Panc1 (cell line): ENCODE measurements at regions not wholly inside any gene's neighbourhood (a gene's known extent, or its start where the extent isn't known, plus 50 kb on each side); places are given as distances from the start of the nearest gene placed in this dataset.

Experiments used
- ATAC-seq: fragments of 200-7000 bp; cut with Tn5 transposase; 2 replicates; pipeline ENCODE4 v1.9.1; 2020; ENCODE audit warnings: mild to moderate bottlenecking, moderate library complexity
- BruUV-seq: library from RNA; stranded (reverse); fragments of 400-500 nt; replicated peaks from 2 replicates; lab custom pipeline; 2021; lab: Mats Ljungman, UMichigan
- CTCF ChIA-PET: fragments of 300-600 bp; sonication (Branson Sonifier 250); formaldehyde crosslinking; loops from one replicate; lab custom pipeline; 2022; ENCODE audit warnings: antibody characterized with exemption; lab: Charles Lee
- POLR2A ChIA-PET: fragments of 300-600 bp; sonication (Branson Sonifier 250); formaldehyde crosslinking; loops from one replicate; lab custom pipeline; 2022; ENCODE audit warnings: antibody characterized with exemption; lab: Charles Lee
- DNase-seq: peaks from one replicate; pipeline ENCODE4 v3.0.0-alpha.2; 2010; ENCODE audit warnings: low read depth, low spot score
- H3K27ac ChIP-seq: 2 replicates; pipeline ENCODE4 v1.5.1; 2011; ENCODE audit warnings: mild to moderate bottlenecking, low read length, inconsistent platforms
- H3K27me3 ChIP-seq: fragments of 200-500 bp; sonication (Bioruptor generic); 2 replicates; pipeline ENCODE4 v1.6.0; 2014; ENCODE audit warnings: low read length, inconsistent platforms; ENCODE audit not compliant: control insufficient read depth, insufficient read depth
- H3K36me3 ChIP-seq: fragments of 200-500 bp; sonication (Bioruptor generic); 2 replicates; pipeline ENCODE4 v1.5.1; 2014; ENCODE audit warnings: inconsistent platforms, mild to moderate bottlenecking, low read length, moderate library complexity; ENCODE audit not compliant: control insufficient read depth, insufficient read depth
- H3K4me1 ChIP-seq: 2 replicates; pipeline ENCODE4 v1.5.1; 2011; ENCODE audit warnings: inconsistent platforms, mild to moderate bottlenecking, low read length, moderate library complexity; ENCODE audit not compliant: control insufficient read depth, insufficient read depth
- H3K4me3 ChIP-seq, 2 experiments: 2 replicates each; pipeline ENCODE4 v1.5.1; 2011 to 2012; ENCODE audit warnings: low read depth in 2 of 2, low read length in 2 of 2, mild to moderate bottlenecking in 2 of 2, inconsistent platforms in 1 of 2, moderate library complexity in 1 of 2
- H3K9me3 ChIP-seq: fragments of 200-500 bp; sonication (Bioruptor generic); 2 replicates; pipeline ENCODE4 v1.5.1; 2014; ENCODE audit warnings: low read depth, mild to moderate bottlenecking, inconsistent platforms, low read length, moderate library complexity; ENCODE audit not compliant: control insufficient read depth, insufficient read depth
- CTCF ChIP-seq: fragments of 450-650 bp; IDR thresholded peaks from 2 replicates; pipeline ENCODE4 v1.5.1; 2017; ENCODE audit warnings: mild to moderate bottlenecking
- POLR2AphosphoS5 ChIP-seq: IDR thresholded peaks from 2 replicates; pipeline ENCODE4 v1.6.1; 2012; ENCODE audit warnings: mild to moderate bottlenecking, low read depth, low read length, moderate library complexity
- SIN3A ChIP-seq: IDR thresholded peaks from 2 replicates; pipeline ENCODE4 v1.6.1; 2012; ENCODE audit warnings: low read depth, mild to moderate bottlenecking, low read length, moderate library complexity, borderline replicate concordance; ENCODE audit not compliant: insufficient read depth
- TCF7L2 ChIP-seq: IDR thresholded peaks from 2 replicates; pipeline ENCODE4 v1.6.1; 2011; ENCODE audit warnings: mild to moderate bottlenecking, low read depth, low read length, inconsistent platforms
- in situ Hi-C: cut with HindIII; loops from 2 replicates; pipeline ENCODE4 v1.10.0; 2016; ENCODE audit warnings: low sequenced_read_pairs, low pct_unique_long_range_greater_than_20kb
- intact Hi-C: fragments of 100-400 bp; cut with micrococcal nuclease; formaldehyde crosslinking; loops from one replicate; pipeline ENCODE4 v1.10.0; 2022; ENCODE audit not compliant: unreplicated experiment
- TF ChIP-seq, protein P1 (sequence below), 2 experiments: IDR thresholded peaks; 2 replicates each; pipeline ENCODE4 v1.6.1; 2011 to 2012; ENCODE audit warnings: low read depth in 2 of 2, control low read depth in 1 of 2, low read length in 1 of 2, mild to moderate bottlenecking in 1 of 2, moderate library complexity in 1 of 2; ENCODE audit not compliant: insufficient read depth in 1 of 2

DNA sequence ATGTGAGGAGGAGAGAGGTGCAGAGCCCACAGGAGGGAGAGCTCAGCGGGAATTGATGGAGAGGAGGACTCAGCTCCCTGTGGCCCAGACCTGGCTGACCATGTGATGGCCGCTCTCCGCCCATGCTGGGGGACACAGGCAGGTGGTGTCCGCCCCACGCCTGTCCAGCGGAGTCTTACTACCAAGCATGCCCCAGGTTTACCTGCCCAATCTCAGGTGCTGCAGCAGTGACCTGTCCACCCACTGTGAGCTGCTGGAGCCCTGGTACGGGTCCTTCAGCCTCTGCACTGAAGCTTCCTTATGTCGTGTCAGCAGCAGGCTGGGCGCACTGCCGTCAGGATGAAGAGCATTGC, 170.8 kb downstream of the RTP5 start:
- no peak for TF ChIP-seq TCF7L2
- TF ChIP-seq CTCF = no peak
- TF ChIP-seq POLR2AphosphoS5 = no peak
- TF ChIP-seq, protein P1, sequence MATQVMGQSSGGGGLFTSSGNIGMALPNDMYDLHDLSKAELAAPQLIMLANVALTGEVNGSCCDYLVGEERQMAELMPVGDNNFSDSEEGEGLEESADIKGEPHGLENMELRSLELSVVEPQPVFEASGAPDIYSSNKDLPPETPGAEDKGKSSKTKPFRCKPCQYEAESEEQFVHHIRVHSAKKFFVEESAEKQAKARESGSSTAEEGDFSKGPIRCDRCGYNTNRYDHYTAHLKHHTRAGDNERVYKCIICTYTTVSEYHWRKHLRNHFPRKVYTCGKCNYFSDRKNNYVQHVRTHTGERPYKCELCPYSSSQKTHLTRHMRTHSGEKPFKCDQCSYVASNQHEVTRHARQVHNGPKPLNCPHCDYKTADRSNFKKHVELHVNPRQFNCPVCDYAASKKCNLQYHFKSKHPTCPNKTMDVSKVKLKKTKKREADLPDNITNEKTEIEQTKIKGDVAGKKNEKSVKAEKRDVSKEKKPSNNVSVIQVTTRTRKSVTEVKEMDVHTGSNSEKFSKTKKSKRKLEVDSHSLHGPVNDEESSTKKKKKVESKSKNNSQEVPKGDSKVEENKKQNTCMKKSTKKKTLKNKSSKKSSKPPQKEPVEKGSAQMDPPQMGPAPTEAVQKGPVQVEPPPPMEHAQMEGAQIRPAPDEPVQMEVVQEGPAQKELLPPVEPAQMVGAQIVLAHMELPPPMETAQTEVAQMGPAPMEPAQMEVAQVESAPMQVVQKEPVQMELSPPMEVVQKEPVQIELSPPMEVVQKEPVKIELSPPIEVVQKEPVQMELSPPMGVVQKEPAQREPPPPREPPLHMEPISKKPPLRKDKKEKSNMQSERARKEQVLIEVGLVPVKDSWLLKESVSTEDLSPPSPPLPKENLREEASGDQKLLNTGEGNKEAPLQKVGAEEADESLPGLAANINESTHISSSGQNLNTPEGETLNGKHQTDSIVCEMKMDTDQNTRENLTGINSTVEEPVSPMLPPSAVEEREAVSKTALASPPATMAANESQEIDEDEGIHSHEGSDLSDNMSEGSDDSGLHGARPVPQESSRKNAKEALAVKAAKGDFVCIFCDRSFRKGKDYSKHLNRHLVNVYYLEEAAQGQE (IDR thresholded peaks at IDR 0.05; ENCODE audit: insufficient read depth in 1 of 2, low read depth in 2 of 2, low read length in 1 of 2) = no peak
- no peak for TF ChIP-seq SIN3A
- peaks cover 5% of the 10 kb centered on the region for H3K27me3 ChIP-seq
- no peaks in the 10 kb centered on the region for H3K36me3 ChIP-seq
- no peaks in the 10 kb centered on the region for H3K9me3 ChIP-seq
- DNase-seq (no peak), ATAC-seq (0 out of 2 replicates have a peak, but pooled peaks have one; percentile 44)
- in situ Hi-C loops (no loop called here), intact Hi-C loops (no loop called here)
- H3K4me1 ChIP-seq = no peaks in the 10 kb centered on the region
- ChIA-PET CTCF (no interaction called here), POLR2A (no interaction called here)
- no peak overlapping the region for H3K27ac ChIP-seq
- H3K4me3 ChIP-seq = no peak overlapping the region
- BruUV-seq = no TSS peak

DNA sequence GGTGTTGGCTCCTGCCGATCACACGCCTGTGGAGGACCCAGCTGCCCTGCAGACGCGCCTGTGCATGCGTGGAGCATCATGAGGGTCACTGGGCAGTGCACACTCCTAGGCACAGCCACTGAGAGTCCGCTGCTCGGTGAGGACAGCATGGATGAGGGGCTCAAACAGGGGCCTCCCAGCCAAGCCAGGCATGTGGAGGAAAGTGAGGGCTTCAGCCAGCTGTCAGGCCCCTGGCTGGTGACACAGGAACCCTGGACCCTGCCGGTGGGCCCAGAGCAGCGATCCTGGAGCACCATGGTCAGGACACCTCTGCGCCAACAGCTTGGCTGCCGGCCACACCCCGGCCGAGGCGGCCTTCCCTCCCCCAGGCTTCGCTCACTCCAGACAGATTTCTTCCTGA, 171.2 kb downstream of the RTP5 start:
- H3K27me3 ChIP-seq = peaks cover 5% of the 10 kb centered on the region
- BruUV-seq = no TSS peak
- H3K9me3 ChIP-seq = no peaks in the 10 kb centered on the region
- no peak for TF ChIP-seq CTCF
- TF ChIP-seq, protein P1 (IDR thresholded peaks at IDR 0.05; ENCODE audit: insufficient read depth in 1 of 2, low read depth in 2 of 2, low read length in 1 of 2) = no peak
- TF ChIP-seq POLR2AphosphoS5 = no peak
- TF ChIP-seq TCF7L2 = no peak
- TF ChIP-seq SIN3A = no peak
- in situ Hi-C loops (no loop called here), intact Hi-C loops (no loop called here)
- ChIA-PET CTCF (no interaction called here), POLR2A (no interaction called here)
- ATAC-seq = peak; percentile 36; the same call in 1 of the 2 replicates
- H3K4me1 ChIP-seq = no peaks in the 10 kb centered on the region
- H3K27ac ChIP-seq = no peak overlapping the region
- H3K36me3 ChIP-seq = no peaks in the 10 kb centered on the region
- DNase-seq = no peak
- H3K4me3 ChIP-seq = no peak overlapping the region
